ENCODE measurements at regions not wholly inside any gene's neighbourhood (a gene's known extent, or its start where the extent isn't known, plus 50 kb on each side); places are given as distances from the start of the nearest gene placed in this dataset.

DNA sequence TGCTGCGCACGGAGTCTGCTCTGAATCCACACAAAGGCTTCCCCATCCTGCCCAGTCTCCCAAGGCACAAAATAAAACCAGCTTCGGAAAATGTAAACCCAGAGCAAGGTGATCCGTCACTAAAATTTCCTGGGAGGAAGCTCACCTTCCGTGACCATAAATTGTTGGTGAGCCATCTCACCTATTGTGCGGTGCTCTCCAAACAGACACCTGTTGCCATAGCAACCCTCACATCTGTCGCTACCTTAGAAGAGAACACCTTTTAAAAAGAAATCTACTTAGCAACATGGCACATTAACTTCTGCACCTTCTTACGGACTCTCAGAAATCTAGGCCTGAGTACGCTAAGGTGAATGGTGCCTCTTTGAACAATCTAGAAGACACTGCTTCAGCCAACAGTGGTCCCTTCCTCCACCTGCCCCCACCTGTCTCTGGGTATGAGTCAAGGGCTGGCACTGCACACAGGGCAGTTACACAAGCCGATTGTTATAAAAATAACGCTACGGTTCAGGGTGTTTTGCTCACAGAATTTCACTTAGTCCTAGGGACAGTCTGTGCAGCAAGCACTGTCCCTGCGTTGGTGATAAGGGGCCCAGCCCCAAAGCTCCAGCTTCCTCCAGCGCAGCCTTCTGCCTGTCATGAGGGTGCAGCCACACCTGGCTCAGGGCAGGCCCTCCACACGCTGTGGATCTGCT lies 114.9 kb upstream of the ID2 start:
- no peak for TF ChIP-seq POLR2A (IDR thresholded peaks at IDR 0.05)
- no peak for TF ChIP-seq POLR2AphosphoS5 (IDR thresholded peaks at IDR 0.05)
